Stimulated activated CD4-positive, alpha-beta T cell treated with anti-CD3 and anti-CD28 coated beads, Interleukin-12 subunit alpha, Interleukin-12 subunit beta, amount 100 ng/mL, for 24 hours (primary cell): ENCODE measurements at regions not wholly inside any gene's neighbourhood (a gene's known extent, or its start where the extent isn't known, plus 50 kb on each side); places are given as distances from the start of the nearest gene placed in this dataset.

Source experiments
- DNase-seq, 2 experiments: peaks; one replicate each; pipeline ENCODE4 v3.0.0-alpha.2; 2020; ENCODE audit warnings: low read depth in 2 of 2

DNA sequence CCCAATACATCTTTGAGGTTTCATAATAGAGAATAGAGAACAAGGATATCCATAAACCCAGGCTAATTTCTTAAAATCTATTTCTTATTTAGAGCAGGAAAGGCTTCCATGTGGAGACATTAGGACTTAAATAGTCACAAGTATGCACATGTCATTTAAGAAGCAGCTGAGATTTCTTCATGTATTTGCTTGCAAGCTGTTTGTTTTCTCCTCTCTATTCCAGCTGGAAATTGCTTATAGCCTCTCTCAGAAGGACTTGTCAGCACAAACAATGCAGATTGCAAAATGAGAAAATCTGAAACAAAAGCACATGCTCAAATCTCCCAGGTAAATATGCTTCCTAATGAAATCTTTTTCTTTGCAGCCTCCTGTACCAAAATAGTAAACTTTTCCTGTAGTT, 1473.1 kb downstream of the CDH8 start:
- no peak for DNase-seq

GRCh38 chr16:60558936-60559335, 1477.3 kb downstream of the CDH8 start:
- no peak for DNase-seq

GRCh38 chr16:60553090-60553757, 1483.0 kb downstream of the CDH8 start:
- no peak for DNase-seq

GRCh38 chr16:60541535-60541934, 1494.7 kb downstream of the CDH8 start:
- DNase-seq: no peak

- no peak for DNase-seq
Observed at GRCh38 chr16:60510941-60511340, 1525.3 kb downstream of the CDH8 start.

GRCh38 chr16:60510208-60510607, 1526.0 kb downstream of the CDH8 start:
- DNase-seq: no peak

GRCh38 chr16:60491273-60491672, 1545.0 kb downstream of the CDH8 start:
- DNase-seq: no peak

- DNase-seq: no peak
Observed at GRCh38 chr16:60485872-60486489, 1550.3 kb downstream of the CDH8 start.

- DNase-seq: no peak
Observed at GRCh38 chr16:60484901-60485300, 1551.3 kb downstream of the CDH8 start.

DNA sequence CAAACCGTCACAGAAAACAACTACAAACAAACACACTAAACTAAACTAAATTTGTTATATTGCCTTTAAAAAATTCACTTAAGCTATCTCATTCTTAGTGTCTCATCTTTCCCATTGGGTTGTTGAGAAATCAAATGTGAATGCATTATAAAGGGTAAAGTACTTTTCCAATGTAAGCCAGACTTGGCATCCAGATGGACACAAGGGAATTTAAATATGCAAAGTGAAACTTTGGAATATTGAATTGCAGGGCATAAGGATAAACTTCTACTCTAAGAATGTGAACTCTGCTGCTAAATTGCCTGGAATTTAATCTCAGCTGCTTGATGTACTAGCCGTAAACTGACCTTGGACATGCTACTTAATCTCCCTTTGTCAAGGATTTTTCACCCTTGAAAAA, 1554.6 kb downstream of the CDH8 start:
- DNase-seq: no peak

DNA sequence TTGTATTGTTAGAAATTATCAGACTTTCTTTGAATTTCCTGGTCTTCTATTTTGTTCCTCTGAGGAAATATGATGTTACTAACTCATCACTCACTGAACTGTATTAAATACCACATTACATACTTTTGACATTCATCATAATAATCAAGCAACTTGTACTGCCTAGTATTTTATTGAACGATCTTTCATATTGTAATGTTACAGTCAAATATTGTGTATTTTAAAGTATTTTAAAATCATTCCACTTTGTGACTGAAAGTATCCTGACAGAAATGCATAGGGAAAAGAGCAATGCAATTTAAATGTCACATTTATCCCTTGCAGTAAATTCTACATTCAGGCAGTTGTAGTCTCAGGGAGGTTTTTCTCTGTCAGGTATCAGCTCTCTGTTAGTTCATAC, 1557.4 kb downstream of the CDH8 start:
- DNase-seq: no peak

DNA sequence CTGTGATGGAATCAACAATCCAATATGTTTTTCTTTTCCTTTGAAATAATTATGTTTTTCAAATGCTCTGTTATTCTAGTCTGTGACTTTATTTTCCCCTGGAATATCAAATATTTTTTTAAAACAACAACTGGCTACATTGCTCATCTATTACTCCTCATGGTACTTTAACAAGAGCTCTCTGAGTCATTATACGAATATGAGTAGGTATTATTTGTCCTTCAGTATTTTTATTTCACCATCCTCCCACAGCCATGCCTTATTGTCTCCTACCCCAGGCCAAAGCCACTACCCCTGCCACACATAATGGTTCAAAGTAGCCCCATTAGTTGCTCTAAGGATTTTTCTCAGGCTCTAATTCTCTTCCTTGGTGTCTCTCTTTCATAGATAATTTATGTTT, 1572.3 kb downstream of the CDH8 start:
- DNase-seq: no peak

- no peak for DNase-seq
Observed at GRCh38 chr16:60459463-60459862, 1576.8 kb downstream of the CDH8 start.

DNA sequence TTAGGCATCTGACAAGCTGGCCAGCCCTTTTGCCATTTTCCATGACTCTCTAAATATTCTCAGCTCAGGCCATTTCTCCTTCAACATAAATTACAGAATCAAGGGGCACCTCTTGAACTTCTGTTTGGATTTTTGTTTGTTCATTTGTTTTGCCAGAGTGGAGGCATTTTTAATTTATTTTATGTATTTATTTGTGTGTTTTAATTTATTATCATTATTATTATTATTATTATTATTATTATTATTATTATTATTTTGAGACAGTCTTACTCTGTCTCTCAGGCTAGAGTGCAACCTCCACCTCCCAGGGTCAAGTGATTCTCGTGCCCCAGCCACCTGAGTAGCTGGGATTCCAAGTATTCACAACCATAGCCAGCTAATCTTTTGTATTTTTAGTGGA, 1578.0 kb downstream of the CDH8 start:
- DNase-seq: no peak

GRCh38 chr16:60452646-60453045, 1583.6 kb downstream of the CDH8 start:
- no peak for DNase-seq

DNA sequence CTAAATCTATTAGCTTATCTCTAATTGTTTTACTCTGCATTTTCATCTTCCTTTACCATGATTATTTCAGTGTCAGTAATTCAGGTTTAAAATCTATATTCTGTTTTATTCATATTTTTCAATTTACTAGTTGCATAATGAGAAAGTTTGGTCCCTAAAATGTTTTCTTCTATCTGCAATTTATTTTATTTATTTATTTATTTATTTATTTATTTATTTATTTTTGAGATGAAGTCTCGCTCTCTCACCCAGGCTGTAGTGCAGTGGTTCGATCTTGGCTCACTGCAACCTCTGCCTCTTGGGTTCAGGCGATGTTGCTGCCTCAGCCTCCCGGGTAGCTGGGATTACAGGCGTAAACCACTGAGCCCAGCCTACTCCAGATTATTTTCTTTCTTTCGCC, 1597.3 kb downstream of the CDH8 start:
- no peak for DNase-seq

DNA sequence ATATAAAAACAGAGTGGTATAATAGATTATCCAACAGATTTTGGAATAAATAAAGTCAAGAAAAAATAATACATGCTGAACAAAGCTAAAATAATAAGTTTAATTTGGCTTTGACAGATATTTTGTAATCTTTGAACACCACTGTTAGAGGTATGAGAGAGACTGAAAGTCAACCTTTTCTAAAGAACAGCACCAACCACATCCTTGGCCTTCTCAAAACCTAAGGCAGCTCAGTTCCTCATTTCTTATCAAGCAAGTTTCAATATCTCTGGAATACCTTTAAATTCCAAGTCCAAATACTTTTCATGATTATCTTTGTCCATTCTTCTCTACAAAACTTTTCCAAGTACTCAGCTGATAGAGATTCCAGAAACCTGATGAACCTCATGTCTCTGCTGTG, 1603.8 kb downstream of the CDH8 start:
- DNase-seq: no peak

GRCh38 chr16:60419859-60420258, 1616.4 kb downstream of the CDH8 start:
- no peak for DNase-seq

DNA sequence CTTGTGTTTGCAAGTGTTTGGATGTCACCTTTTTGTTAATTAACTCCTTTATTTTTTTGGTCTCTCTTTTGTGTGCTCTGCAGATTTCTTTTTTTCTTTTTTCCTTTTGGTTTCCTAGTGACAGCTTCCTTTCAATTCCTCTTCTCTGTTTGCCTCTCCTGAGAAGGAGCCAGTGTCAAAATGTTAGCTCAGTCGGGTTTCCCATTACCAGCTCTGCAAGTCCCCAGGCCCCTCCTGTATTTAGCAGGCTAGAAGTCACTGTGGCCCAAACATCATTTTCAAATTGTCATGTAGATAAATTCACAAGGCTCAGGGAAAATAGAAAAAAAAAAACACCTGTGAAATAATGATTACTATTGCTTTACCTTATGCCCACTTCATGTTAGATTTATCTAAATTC, 1621.6 kb downstream of the CDH8 start:
- no peak for DNase-seq

DNA sequence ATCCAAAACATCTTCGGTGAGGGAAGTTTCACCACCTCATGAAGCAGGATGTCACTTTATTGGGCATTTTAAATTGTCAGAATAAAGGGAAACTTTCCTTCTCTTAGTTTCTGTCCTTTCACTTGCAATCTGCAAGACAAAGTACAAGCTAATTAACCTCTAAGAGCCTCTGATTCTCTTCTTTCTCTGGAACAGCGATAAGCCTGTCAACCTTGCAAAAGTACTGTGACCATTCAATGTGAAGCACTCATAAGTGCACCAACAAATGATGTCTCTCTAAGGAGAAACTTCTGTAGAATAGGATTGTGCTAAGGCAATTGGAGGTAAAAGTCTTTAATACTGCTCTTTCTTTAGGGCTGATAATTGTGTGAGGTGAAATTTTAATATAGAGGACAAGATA, 1622.3 kb downstream of the CDH8 start:
- no peak for DNase-seq

DNA sequence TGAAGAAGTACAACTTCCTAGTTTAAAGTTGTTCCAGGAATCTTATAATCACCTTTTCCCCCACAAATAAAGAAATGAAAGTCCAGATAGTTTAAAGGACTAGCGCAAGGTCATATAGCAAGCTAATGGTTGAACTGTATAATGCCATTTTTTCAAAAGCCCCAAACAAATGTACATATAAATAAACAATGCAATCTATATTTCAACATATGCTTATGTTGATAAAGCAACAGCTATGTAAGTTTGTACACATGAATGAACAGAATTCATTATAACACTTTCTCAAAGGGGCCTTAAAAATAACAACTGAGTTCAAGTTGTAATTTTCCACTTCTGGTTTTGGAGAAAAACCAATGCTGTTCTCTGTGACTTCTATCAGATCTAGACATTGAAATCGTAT, 1628.6 kb downstream of the CDH8 start:
- DNase-seq: no peak

- no peak for DNase-seq
Observed at GRCh38 chr16:60407034-60407433, 1629.2 kb downstream of the CDH8 start.

- DNase-seq: no peak
Observed at GRCh38 chr16:60405286-60405685, 1631.0 kb downstream of the CDH8 start.

DNA sequence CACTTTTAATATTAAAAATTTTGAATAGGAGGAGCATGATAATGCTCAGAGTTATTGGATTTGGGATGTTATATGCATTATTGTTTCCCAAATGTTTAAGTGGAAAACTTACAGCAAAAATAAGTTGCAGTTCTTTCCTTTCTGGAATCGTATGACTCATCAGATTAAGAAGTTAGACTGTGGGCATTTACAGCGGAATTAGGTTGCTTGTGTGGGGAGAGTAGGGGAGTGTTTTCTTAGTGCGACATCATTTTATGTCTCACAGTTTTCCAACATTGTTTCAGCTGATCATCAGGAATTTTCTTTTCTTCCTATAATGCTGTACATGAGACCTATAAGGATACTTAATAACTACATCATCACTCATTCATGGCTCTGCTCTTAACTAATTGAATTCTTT, 1631.8 kb downstream of the CDH8 start:
- DNase-seq: no peak
